GM19397 (cell line): ENCODE measurements at regions not wholly inside any gene's neighbourhood (a gene's known extent, or its start where the extent isn't known, plus 50 kb on each side); places are given as distances from the start of the nearest gene placed in this dataset.

ENCODE experiments used
- ATAC-seq: cut with Tn5 transposase; IDR thresholded peaks from one replicate; pipeline ENCODE4 v1.9.1; 2021; ENCODE audit warnings: mild to moderate bottlenecking, moderate library complexity; ENCODE audit not compliant: unreplicated experiment

DNA sequence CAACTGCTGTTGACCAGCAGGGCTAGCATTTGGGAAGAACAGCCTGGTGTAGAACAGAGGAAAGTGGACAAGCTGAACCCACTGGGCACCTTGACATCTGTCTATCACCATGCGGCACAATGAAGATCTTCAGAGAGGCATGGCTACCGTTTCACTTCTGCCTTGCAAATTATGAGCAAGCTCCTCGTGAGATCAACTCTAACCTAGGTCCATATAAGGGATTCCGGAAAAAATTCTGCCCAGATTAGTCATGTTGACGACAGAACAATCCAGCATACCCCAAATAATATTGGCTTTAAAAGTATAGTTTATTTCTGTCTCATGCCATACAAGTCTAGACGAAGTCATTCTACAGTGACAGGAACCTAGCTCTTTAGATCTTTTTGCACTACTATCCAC lies 91.6 kb upstream of the ATF7IP start:
- no peak for ATAC-seq

- ATAC-seq, result no peak
Observed at GRCh38 chr12:14275111-14275510, 90.4 kb upstream of the ATF7IP start.

DNA sequence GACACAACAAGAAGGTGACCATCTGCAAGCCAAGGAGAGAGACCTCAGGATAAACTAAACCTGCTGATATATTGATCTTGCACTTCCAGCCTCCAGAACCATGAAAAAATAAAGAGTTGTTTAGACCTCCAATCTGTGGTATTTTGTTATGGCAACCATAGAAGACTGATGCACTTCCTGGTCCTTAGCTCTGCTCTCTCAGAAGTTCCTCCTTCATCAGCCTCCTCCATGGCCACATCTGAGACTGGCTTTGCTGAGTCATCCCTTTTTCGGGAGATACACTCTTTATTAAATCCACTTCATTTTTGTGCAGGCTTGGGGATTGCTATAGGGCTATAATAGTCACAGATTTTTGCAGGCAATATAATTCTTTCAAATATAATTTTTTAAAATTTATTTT lies 89.6 kb upstream of the ATF7IP start:
- ATAC-seq, result no peak

GRCh38 chr12:14278294-14278953 lies 87.1 kb upstream of the ATF7IP start:
- no peak for ATAC-seq

DNA sequence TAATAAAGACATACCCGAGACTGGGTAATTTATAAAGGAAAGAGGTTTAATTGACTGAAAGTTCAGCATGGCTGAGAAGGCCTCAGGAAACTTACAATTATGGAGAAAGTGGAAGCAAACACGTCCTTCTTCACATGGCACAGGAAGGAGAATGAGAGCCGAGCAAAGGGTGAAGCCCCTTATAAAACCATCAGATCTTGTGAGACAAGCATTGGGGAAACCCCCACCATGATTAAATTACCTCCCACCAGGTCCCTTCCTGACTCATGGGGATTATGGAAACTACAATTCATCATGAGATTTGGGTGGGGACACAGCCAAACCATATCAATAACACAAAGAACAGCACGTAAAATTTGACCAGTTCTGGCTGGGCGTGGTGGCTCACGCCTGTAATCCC lies 85.6 kb upstream of the ATF7IP start:
- no peak for ATAC-seq

GRCh38 chr12:14280921-14281320 lies 84.6 kb upstream of the ATF7IP start:
- ATAC-seq, result peak; percentile 37

GRCh38 chr12:14281539-14281938 lies 83.9 kb upstream of the ATF7IP start:
- no peak for ATAC-seq

DNA sequence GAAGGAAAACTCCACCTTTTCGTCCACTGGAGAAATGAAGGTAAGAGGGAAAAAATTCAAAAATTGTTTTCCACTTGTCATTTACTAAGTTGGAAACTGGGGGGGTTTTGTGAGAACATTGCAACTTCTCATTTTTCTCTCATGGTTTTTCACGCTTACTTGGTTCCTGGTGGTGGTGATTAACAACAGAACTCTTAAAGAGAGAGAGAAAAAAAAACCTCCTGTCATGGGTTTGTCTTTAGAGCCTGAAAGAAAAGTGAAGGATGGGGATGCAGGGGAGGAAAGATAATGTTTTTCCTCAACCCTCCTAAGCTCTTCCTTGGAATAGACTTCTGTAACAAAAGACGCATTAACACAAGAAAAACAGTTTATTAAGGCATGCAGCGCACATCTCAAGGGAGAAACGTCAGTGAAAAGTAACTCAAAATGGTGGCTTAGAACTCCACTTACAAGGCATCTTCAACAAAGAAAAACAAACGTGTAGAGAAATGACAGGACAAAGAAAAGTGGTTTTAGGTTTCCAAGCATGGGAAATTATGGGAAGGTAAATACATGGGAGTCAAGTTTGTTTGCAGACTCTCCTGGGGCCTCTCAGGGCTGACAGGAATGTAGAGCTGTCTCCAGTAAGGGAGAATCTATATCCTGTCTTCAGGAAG lies 81.9 kb upstream of the ATF7IP start:
- peak; percentile 41 for ATAC-seq

DNA sequence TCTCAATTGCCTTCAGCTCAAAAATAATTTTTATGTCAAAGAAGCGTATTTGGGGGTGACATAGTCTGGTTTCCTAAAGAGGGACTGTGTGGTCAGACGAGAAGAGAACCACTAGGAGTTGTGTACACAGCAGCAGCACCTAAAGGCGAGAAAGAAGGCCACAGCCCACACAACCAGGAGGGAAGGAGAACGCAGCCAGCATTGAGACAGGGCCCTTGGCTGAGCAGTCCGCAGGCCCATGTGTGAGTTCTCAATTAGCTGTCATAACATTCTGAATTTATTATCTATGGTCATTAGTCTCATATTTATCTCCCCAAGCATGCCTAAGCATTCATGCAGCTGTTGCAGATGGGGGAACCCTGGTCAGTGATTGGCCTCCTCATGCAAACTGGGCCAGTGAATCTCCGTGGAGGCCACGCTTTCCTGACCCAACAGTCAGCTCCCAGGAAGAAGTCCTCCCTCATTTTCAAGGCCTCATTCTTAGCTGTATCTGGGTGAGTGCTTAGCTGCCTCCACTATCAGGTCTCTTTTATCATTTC lies 81.2 kb upstream of the ATF7IP start:
- peak; percentile 60 for ATAC-seq

GRCh38 chr12:14289601-14290000 lies 75.9 kb upstream of the ATF7IP start:
- no peak for ATAC-seq

GRCh38 chr12:14290951-14291350 lies 74.5 kb upstream of the ATF7IP start:
- ATAC-seq, result no peak

- no peak for ATAC-seq
Observed at GRCh38 chr12:14303661-14304155, 61.8 kb upstream of the ATF7IP start.

- ATAC-seq, result no peak
Observed at GRCh38 chr12:14307004-14307403, 58.5 kb upstream of the ATF7IP start.

DNA sequence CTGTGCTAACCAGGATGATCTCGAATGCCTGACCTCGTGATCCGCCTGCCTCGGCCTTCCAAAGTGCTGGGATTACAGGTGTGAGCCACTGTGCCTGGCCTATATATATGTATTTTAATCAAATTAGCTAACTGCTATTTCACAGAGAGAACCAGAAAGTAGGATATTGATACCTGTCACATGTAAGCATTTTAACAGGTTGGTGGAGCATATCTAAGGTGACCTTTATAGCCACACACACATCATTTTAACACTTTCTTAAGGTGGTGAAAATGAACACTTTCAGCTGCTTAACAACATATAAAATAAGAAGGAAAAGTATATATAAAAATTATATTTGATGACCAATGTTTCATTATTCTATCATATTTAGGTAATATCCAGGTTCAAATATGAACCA lies 57.0 kb upstream of the ATF7IP start:
- ATAC-seq, result no peak

- no peak for ATAC-seq
Observed at GRCh38 chr12:14310866-14311265, 54.6 kb upstream of the ATF7IP start.

DNA sequence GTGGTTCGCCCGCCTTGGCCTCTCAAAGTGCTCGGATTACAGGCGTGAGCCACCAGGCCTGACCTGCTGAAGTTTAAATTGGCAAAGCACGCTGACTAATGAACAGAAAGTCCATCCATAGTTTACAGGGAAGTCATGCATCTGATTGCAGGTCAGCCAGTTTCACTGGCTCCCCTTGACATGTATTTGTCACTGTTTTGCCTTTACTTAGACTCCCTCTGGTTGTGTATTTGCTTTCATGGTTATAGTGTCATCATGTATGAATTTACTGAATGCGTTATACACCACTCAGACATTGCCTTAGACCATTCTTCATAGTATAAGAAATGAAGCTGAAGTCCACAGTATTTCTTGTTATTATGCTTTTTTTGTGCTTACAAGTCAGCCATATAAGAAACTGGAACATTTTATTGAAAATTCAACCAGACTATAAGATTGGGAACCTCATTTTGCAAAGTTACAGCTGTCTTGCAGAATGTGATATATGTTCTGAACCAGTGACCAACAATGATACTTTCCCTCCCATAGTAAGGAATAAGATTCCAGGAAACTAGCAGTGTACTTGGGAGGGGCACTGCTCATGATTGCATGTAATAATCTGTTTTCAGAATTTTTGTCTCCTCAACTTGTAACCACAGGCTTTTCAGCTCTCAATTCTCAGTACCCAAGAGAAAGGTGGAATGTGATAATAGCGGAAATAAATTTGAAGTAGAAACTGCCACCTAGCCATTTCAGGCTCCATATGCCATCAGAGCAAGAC lies 51.9 kb upstream of the ATF7IP start:
- ATAC-seq, result no peak

DNA sequence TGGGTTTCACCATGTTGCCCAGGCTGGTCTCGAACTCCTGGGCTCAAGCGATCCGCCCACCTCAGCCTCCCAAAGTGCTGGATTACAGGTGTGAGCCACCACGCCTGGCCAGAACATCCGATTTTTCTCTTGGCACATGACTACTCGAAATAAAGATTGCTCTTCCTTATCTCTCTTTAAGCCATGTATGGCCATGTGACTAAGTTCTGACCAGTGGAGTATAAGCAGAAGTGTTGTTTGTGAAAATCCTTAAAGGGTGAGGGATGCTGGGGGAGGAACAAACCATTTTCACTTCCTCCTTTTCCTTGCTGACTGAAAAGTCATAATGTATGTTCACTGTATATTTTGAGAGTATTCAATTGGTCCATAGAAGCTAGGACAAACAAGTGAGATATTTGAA lies 50.7 kb upstream of the ATF7IP start:
- ATAC-seq, result no peak

DNA sequence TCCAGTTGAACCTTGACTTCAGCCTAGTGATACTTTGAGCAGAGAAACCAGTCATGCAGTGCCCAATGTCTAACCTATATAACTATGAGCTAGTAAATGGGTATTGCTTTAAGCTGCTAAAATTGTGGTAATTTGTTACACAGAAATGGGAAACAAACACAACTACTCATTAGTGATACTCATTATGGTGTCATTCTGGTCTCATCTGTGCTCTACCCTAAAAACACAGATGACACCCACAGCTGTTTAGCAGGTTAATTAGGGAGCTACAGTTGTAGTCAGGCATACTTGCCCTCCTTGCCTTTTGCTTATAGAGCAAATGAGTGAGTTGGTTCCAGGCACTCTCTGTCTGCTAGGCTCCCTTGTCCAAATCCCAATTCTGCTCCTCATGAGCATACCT lies 50.0 kb upstream of the ATF7IP start:
- ATAC-seq, result no peak
